HEK293T (cell line): ENCODE measurements at regions not wholly inside any gene's neighbourhood (a gene's known extent, or its start where the extent isn't known, plus 50 kb on each side); places are given as distances from the start of the nearest gene placed in this dataset.

Source experiments
- CTCF ChIA-PET: fragments of 350-600 bp; formaldehyde crosslinking; extraction: SDS; loops from one replicate; lab custom pipeline; 2021; ENCODE audit warnings: antibody characterized with exemption, inconsistent platforms; lab: Yijun Ruan, JAX
- POLR2A ChIA-PET: fragments of 350-600 bp; formaldehyde crosslinking; extraction: SDS; loops from one replicate; lab custom pipeline; 2020; ENCODE audit warnings: antibody characterized with exemption, inconsistent platforms; lab: Yijun Ruan, JAX
- DNase-seq: peaks from one replicate; pipeline ENCODE4 v3.0.0; 2012; ENCODE audit warnings: mixed read lengths; ENCODE audit errors: extremely low spot score
- ARNT ChIP-seq: fragments of 450-650 bp; IDR thresholded peaks from 2 replicates; pipeline ENCODE4 v1.6.1; 2017; ENCODE audit warnings: mild to moderate bottlenecking
- BHLHE40 ChIP-seq: fragments of 450-650 bp; IDR thresholded peaks from 2 replicates; pipeline ENCODE4 v1.6.1; 2016; ENCODE audit warnings: mild to moderate bottlenecking, moderate library complexity, borderline replicate concordance
- CTBP1 ChIP-seq: fragments of 450-650 bp; IDR thresholded peaks from 2 replicates; pipeline ENCODE4 v1.6.1; 2016; ENCODE audit warnings: borderline replicate concordance
- ELF4 ChIP-seq: fragments of 450-650 bp; IDR thresholded peaks from 2 replicates; pipeline ENCODE4 v1.6.1; 2017; ENCODE audit warnings: antibody characterized with exemption
- FOXA1 ChIP-seq: fragments of 450-650 bp; IDR thresholded peaks from 2 replicates; pipeline ENCODE4 v1.6.1; 2016; ENCODE audit warnings: mild to moderate bottlenecking
- FOXK2 ChIP-seq: fragments of 450-650 bp; IDR thresholded peaks from 2 replicates; pipeline ENCODE4 v1.6.1; 2016; ENCODE audit warnings: mild to moderate bottlenecking
- FOXM1 ChIP-seq: fragments of 450-650 bp; IDR thresholded peaks from 2 replicates; pipeline ENCODE4 v1.6.1; 2017; ENCODE audit warnings: mild to moderate bottlenecking, borderline replicate concordance
- HDGF ChIP-seq: fragments of 450-650 bp; IDR thresholded peaks from 2 replicates; pipeline ENCODE4 v1.6.1; 2017; ENCODE audit warnings: antibody characterized with exemption, borderline replicate concordance
- L3MBTL2 ChIP-seq: fragments of 450-650 bp; conservative IDR thresholded peaks from 2 replicates; pipeline ENCODE4 v1.6.1; 2016; ENCODE audit warnings: mild to moderate bottlenecking
- LEF1 ChIP-seq: fragments of 450-650 bp; IDR thresholded peaks from 2 replicates; pipeline ENCODE4 v1.6.1; 2017; ENCODE audit warnings: mild to moderate bottlenecking, borderline replicate concordance
- NFRKB ChIP-seq: fragments of 450-650 bp; IDR thresholded peaks from 2 replicates; pipeline ENCODE4 v1.6.1; 2016; ENCODE audit warnings: mild to moderate bottlenecking, moderate library complexity
- SP1 ChIP-seq: fragments of 450-650 bp; IDR thresholded peaks from 2 replicates; pipeline ENCODE4 v1.6.1; 2017
- SUZ12 ChIP-seq: fragments of 450-650 bp; IDR thresholded peaks from 2 replicates; pipeline ENCODE4 v1.6.1; 2016; ENCODE audit warnings: mild to moderate bottlenecking
- TARDBP ChIP-seq: fragments of 450-650 bp; IDR thresholded peaks from 2 replicates; pipeline ENCODE4 v1.6.1; 2016
- ZNF384 ChIP-seq: fragments of 450-650 bp; IDR thresholded peaks from 2 replicates; pipeline ENCODE4 v1.6.1; 2016
- TF ChIP-seq, protein P1 (sequence below): fragments of 450-650 bp; IDR thresholded peaks from 2 replicates; pipeline ENCODE4 v1.6.1; 2016

DNA sequence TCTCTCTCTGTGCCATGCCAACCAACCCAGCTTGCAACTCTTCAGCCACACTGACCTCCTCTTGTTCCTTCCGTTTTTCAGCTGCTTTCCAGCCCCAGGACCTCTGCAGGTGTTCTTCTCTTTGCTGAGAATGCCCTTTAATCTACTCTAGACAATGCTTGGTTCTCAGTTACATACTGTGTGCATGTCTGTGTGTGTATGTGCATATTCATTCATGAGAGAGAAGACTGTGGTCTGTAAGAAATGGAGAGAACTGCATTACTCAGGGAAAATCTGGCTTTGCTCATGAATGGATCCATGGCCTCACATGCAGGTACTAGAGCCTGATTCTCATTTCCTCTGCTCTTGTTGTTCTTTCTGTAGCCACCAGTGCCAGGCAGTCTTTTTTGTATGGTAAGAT, 636.9 kb upstream of the TENM3 start:
- ChIA-PET CTCF (no interaction called here), POLR2A (no interaction called here)
- TF ChIP-seq LEF1, result no peak
- no peak for TF ChIP-seq FOXK2
- TF ChIP-seq SUZ12, result no peak
- TF ChIP-seq ARNT, result no peak
- no peak for TF ChIP-seq HDGF
- no peak for TF ChIP-seq SP1
- no peak for TF ChIP-seq ZNF384
- TF ChIP-seq CTBP1, result no peak
- no peak for TF ChIP-seq NFRKB
- TF ChIP-seq, protein P1, sequence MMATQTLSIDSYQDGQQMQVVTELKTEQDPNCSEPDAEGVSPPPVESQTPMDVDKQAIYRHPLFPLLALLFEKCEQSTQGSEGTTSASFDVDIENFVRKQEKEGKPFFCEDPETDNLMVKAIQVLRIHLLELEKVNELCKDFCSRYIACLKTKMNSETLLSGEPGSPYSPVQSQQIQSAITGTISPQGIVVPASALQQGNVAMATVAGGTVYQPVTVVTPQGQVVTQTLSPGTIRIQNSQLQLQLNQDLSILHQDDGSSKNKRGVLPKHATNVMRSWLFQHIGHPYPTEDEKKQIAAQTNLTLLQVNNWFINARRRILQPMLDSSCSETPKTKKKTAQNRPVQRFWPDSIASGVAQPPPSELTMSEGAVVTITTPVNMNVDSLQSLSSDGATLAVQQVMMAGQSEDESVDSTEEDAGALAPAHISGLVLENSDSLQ, result no peak
- TF ChIP-seq FOXA1, result no peak
- TF ChIP-seq BHLHE40, result no peak
- TF ChIP-seq FOXM1, result no peak
- no peak for TF ChIP-seq L3MBTL2
- TF ChIP-seq TARDBP, result no peak
- no peak for TF ChIP-seq ELF4
- no peak for DNase-seq

DNA sequence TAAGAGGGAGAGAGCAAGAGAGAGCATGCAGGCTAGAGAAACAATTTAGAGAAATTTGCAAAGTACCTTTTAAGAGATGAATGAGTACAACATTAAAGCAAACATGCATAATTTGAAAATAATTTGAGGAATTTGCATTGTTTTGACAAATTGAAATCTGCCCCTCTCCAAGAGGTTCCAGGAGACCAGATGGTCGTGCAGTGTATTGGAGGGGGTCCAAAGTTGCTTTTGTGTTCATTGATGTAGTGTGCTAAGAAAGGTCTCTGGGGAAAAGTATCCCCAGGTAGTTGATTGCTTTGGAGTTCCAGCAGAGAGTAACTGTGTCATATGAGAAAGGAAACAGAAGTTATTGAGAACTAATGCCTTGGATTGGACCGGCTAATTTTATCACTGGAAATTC, 635.0 kb upstream of the TENM3 start:
- ChIA-PET CTCF (no interaction called here), POLR2A (no interaction called here)
- TF ChIP-seq ELF4 (no peak), SUZ12 (no peak), LEF1 (no peak), ZNF384 (no peak), CTBP1 (no peak), NFRKB (no peak), FOXM1 (no peak), L3MBTL2 (no peak), HDGF (no peak), SP1 (no peak), BHLHE40 (no peak), FOXK2 (no peak)
- TF ChIP-seq, protein P1, result no peak
- no peak for DNase-seq

DNA sequence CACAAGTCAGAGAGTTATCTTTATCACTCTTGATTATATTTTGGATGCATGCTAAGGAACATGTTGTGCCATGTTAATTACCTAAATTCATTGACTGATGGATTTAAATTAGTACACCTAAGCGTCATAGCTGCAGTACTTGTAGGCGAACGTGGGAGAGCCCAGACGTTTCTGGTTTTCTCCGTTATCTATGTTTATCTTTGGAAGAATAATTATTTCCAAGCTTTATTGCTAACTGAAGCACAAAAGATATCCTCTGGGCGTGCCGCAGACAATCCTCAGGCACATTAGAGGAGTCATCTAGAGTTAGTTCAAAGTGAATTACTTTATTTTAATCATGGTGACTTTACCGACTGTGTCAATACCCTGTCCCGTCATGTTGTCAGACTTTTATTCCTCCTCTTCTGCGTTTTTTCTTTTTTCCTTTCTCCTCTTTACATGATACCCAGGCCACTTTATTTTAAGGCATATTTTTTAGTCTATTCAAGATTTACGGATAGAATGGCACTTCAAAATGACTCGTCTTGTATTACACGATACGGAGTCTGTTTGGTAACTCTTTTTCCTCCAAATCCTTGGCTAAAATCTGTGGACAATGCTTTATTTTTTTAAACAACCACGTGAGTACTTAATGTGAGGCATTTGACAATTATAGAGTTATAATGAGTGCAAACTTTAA, 632.0 kb upstream of the TENM3 start:
- POLR2A ChIA-PET, result no interaction called here
- DNase-seq, result peak; percentile 8
- TF ChIP-seq ARNT (no peak), BHLHE40 (no peak), L3MBTL2 (no peak), FOXA1 (no peak), TARDBP (no peak), ZNF384 (no peak), HDGF (no peak), CTBP1 (no peak), SUZ12 (no peak), NFRKB (no peak), LEF1 (no peak)
- TF ChIP-seq, protein P1, result no peak
- CTCF ChIA-PET, result no interaction called here

DNA sequence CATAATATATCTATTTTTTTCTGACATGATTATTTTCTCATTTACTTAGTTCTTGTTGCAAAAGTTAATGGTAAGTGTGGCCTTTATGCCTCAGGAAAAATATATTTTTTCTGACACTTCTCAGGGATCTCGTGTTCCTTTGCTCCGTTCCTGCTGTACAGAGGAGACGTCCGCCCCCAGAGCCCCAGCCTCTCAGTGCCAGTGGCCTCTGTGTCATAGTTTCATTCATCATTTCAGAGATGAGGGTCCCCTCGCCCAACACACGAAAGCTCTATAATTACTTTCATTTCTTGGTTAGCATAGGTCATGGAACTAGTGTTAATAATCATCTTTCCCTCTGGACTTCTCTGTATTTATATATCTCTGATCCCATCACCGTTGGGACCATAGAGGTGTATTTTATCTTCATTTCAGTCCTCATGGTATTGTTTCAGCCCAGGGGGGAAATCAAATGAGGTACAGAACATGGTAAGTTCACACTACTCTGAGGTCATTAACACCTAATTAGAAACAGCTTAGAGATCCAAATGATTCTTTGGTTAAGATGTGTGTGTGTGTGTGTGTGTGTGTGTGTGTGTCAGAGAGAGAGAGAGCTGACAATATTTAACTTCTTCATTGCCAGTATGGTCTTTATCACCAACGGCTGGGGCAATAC, 631.1 kb upstream of the TENM3 start:
- ChIA-PET POLR2A (no interaction called here), CTCF (no interaction called here)
- no peak for DNase-seq
- TF ChIP-seq TARDBP (no peak), LEF1 (no peak), FOXM1 (no peak), ZNF384 (no peak), L3MBTL2 (no peak), FOXK2 (no peak), NFRKB (no peak), HDGF (no peak), ARNT (no peak), SUZ12 (no peak), SP1 (no peak), ELF4 (no peak), FOXA1 (no peak), CTBP1 (no peak), BHLHE40 (no peak)
- TF ChIP-seq, protein P1, result no peak

DNA sequence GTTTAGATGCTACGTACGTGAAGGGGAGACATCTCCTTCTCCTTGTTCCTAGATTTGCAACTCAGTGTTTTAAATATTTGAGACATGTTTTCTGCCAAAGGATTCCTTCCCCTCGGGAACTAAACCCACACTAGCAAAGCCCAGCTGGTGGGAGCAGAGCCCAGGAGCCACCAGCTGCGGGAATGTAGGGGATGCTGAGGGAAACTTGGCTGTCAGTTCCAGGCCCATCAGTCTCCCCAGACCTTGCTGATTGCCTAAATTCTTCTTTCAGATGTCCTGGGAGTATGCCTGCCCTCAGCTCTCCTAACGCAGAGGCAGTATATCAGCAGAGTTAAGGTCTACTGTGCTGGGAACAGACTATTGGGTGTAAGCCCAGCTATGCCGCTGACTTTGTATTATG, 630.0 kb upstream of the TENM3 start:
- ChIA-PET POLR2A (no interaction called here), CTCF (no interaction called here)
- TF ChIP-seq SUZ12 (no peak), FOXA1 (no peak), FOXM1 (no peak), NFRKB (no peak), TARDBP (no peak), L3MBTL2 (no peak), CTBP1 (no peak)
- TF ChIP-seq, protein P1, result no peak
- DNase-seq, result no peak
